ENCODE measurements at regions not wholly inside any gene's neighbourhood (a gene's known extent, or its start where the extent isn't known, plus 50 kb on each side); places are given as distances from the start of the nearest gene placed in this dataset.

DNA sequence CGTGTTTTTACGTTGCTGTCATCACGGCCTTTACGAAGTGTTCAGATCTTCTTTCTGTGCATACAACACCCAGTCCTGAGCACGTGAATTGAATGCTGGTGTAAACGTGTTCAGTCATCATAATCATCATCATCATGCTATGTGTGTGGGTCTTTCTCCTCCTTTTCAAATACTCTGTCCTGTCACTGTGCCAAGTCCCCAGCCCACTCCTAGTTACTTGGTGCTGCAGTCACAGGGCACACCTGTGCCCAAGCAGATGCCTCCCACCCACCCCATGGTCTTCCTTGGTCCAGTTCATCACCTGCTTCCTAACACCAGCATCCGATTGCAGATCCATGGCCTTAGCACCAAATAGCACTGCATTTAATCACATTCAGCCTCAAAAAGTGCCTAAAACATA, 78.6 kb upstream of the MGMT start:
- H4K20me1 ChIP-seq (ENCODE audit: insufficient read depth) = no peaks in the 10 kb centered on the region
- H3K9me3 ChIP-seq = no peaks in the 10 kb centered on the region
- TF ChIP-seq RFX5 (IDR thresholded peaks at IDR 0.05; ENCODE audit: low read length) (no peak), ELF1 (IDR thresholded peaks at IDR 0.05) (no peak), NRF1 (IDR thresholded peaks at IDR 0.05; ENCODE audit: low read depth, low read length) (no peak), GATA2 (CRISPR knock-in tag; IDR thresholded peaks at IDR 0.05) (no peak), RCOR1 (IDR thresholded peaks at IDR 0.05; ENCODE audit: low read length) (no peak), CHD2 (IDR thresholded peaks at IDR 0.05; ENCODE audit: low read length, partially characterized antibody) (no peak), JUND (IDR thresholded peaks at IDR 0.05) (no peak), EZH2phosphoT487 (IDR thresholded peaks at IDR 0.05; ENCODE audit: borderline replicate concordance, low read depth) (no peak), MXI1 (IDR thresholded peaks at IDR 0.05; ENCODE audit: low read depth, low read length) (no peak), FOXM1 (IDR thresholded peaks at IDR 0.05; ENCODE audit: low read depth) (no peak), TAF1 (IDR thresholded peaks at IDR 0.05; ENCODE audit: borderline replicate concordance, low read depth, low read length) (no peak), GABPA (IDR thresholded peaks at IDR 0.05; ENCODE audit: low read depth) (no peak), MEF2A (IDR thresholded peaks at IDR 0.05; ENCODE audit: borderline replicate concordance, low read depth) (no peak), FOSL2 (IDR thresholded peaks at IDR 0.05; ENCODE audit: borderline replicate concordance, low read depth) (no peak), POLR2AphosphoS5 (IDR thresholded peaks at IDR 0.05; ENCODE audit: low read depth, low read length) (no peak), SIN3A (IDR thresholded peaks at IDR 0.05; ENCODE audit: borderline replicate concordance, low read depth, low read length) (no peak)
- TF ChIP-seq, protein P1, sequence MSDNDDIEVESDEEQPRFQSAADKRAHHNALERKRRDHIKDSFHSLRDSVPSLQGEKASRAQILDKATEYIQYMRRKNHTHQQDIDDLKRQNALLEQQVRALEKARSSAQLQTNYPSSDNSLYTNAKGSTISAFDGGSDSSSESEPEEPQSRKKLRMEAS (IDR thresholded peaks at IDR 0.05; ENCODE audit: low read depth) = no peak
- TF ChIP-seq, protein P2, sequence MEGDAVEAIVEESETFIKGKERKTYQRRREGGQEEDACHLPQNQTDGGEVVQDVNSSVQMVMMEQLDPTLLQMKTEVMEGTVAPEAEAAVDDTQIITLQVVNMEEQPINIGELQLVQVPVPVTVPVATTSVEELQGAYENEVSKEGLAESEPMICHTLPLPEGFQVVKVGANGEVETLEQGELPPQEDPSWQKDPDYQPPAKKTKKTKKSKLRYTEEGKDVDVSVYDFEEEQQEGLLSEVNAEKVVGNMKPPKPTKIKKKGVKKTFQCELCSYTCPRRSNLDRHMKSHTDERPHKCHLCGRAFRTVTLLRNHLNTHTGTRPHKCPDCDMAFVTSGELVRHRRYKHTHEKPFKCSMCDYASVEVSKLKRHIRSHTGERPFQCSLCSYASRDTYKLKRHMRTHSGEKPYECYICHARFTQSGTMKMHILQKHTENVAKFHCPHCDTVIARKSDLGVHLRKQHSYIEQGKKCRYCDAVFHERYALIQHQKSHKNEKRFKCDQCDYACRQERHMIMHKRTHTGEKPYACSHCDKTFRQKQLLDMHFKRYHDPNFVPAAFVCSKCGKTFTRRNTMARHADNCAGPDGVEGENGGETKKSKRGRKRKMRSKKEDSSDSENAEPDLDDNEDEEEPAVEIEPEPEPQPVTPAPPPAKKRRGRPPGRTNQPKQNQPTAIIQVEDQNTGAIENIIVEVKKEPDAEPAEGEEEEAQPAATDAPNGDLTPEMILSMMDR (IDR thresholded peaks at IDR 0.05) = no peak
- no peaks in the 10 kb centered on the region for H3K36me3 ChIP-seq (replicated peaks in 1 of 2; ENCODE audit: control insufficient read depth in 1 of 2, insufficient read depth in 2 of 2, low read length in 1 of 2)
- no peak for DNase-seq
- whole genome bisulfite sequencing (ENCODE audit: low lambda C conversion rate) = 51% methylated on average over 7 of the region's 7 CpGs
- no peaks in the 10 kb centered on the region for H3K27me3 ChIP-seq (ENCODE audit: insufficient read depth)
- H3F3A ChIP-seq (replicated peaks; ENCODE audit: insufficient read depth) = no peaks in the 10 kb centered on the region
- no peak overlapping the region for H3K4me2 ChIP-seq
- no peak overlapping the region for H3K9ac ChIP-seq
- H3K79me2 ChIP-seq (ENCODE audit: insufficient read depth) = no peaks in the 10 kb centered on the region
- H3K27ac ChIP-seq (ENCODE audit: low read depth in 2 of 2, low read length in 1 of 2) = no peak overlapping the region
- no peak overlapping the region for H2AFZ ChIP-seq (ENCODE audit: low read depth)
- ChIA-PET POLR2A (no interaction called here), CTCF (no interaction called here)
- no peaks in the 10 kb centered on the region for H3K9me2 ChIP-seq
- H3K4me1 ChIP-seq (ENCODE audit: control insufficient read depth in 1 of 2, insufficient read depth in 2 of 2, low read depth in 1 of 2, low read length in 1 of 2) = no peaks in the 10 kb centered on the region
- no peak overlapping the region for H3K4me3 ChIP-seq (ENCODE audit: low read depth in 2 of 2, low read length in 1 of 2)

DNA sequence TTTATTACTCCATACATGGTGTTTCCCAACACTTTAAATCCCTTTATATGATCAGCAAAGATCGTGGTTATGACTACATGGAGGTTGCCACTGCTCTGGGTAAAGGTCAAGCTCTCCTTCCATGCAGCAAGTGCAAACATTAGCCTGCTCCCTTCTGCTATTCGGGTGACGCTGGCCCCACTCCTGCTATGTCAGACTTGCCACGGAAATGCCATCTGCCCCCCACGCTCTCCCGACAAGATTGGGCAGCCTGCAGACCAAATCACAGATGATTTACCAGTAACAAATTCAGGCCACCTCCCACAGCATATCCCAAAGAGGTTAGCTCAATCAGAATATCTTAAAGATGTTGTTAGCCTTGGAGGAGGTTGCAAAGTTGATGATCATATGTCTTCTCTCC, 77.8 kb upstream of the MGMT start:
- no peak overlapping the region for H3K9ac ChIP-seq
- no peak for DNase-seq
- H3K4me1 ChIP-seq (ENCODE audit: control insufficient read depth in 1 of 2, insufficient read depth in 2 of 2, low read depth in 1 of 2, low read length in 1 of 2) = no peaks in the 10 kb centered on the region
- H3K9me2 ChIP-seq = no peaks in the 10 kb centered on the region
- POLR2A ChIA-PET = no interaction called here
- no peak overlapping the region for H3K4me3 ChIP-seq (ENCODE audit: low read depth in 2 of 2, low read length in 1 of 2)
- no peak overlapping the region for H3K27ac ChIP-seq (ENCODE audit: low read depth in 2 of 2, low read length in 1 of 2)
- no peaks in the 10 kb centered on the region for H3K36me3 ChIP-seq (replicated peaks in 1 of 2; ENCODE audit: control insufficient read depth in 1 of 2, insufficient read depth in 2 of 2, low read length in 1 of 2)
- 28% methylated on average over 3 of the region's 6 CpGs for WGBS (ENCODE audit: low lambda C conversion rate)
- no peaks in the 10 kb centered on the region for H3K79me2 ChIP-seq (ENCODE audit: insufficient read depth)
- no peaks in the 10 kb centered on the region for H3K27me3 ChIP-seq (ENCODE audit: insufficient read depth)
- no peak overlapping the region for H3K4me2 ChIP-seq
- H3F3A ChIP-seq (replicated peaks; ENCODE audit: insufficient read depth) = no peaks in the 10 kb centered on the region
- H2AFZ ChIP-seq (ENCODE audit: low read depth) = no peak overlapping the region
- H4K20me1 ChIP-seq (ENCODE audit: insufficient read depth) = no peaks in the 10 kb centered on the region
- TF ChIP-seq YY1 (IDR thresholded peaks at IDR 0.05; ENCODE audit: low read depth) = no peak
- TF ChIP-seq, protein P3, sequence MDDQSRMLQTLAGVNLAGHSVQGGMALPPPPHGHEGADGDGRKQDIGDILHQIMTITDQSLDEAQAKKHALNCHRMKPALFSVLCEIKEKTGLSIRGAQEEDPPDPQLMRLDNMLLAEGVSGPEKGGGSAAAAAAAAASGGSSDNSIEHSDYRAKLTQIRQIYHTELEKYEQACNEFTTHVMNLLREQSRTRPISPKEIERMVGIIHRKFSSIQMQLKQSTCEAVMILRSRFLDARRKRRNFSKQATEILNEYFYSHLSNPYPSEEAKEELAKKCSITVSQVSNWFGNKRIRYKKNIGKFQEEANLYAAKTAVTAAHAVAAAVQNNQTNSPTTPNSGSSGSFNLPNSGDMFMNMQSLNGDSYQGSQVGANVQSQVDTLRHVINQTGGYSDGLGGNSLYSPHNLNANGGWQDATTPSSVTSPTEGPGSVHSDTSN (IDR thresholded peaks at IDR 0.05) = no peak
- TF ChIP-seq GABPA (IDR thresholded peaks at IDR 0.05; ENCODE audit: low read depth) = no peak
- TF ChIP-seq, protein P4, sequence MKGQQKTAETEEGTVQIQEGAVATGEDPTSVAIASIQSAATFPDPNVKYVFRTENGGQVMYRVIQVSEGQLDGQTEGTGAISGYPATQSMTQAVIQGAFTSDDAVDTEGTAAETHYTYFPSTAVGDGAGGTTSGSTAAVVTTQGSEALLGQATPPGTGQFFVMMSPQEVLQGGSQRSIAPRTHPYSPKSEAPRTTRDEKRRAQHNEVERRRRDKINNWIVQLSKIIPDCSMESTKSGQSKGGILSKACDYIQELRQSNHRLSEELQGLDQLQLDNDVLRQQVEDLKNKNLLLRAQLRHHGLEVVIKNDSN (IDR thresholded peaks at IDR 0.05; ENCODE audit: borderline replicate concordance, low read depth) = no peak
- TF ChIP-seq MXI1 (IDR thresholded peaks at IDR 0.05; ENCODE audit: low read depth, low read length) = no peak
- no peak for TF ChIP-seq TAF1 (IDR thresholded peaks at IDR 0.05; ENCODE audit: borderline replicate concordance, low read depth, low read length)
- TF ChIP-seq SIN3A (IDR thresholded peaks at IDR 0.05; ENCODE audit: borderline replicate concordance, low read depth, low read length) = no peak
- TF ChIP-seq RFX5 (IDR thresholded peaks at IDR 0.05; ENCODE audit: low read length) = no peak
- TF ChIP-seq TEAD4 (IDR thresholded peaks at IDR 0.05; ENCODE audit: borderline replicate concordance, insufficient read depth) = no peak
- TF ChIP-seq EZH2phosphoT487 (IDR thresholded peaks at IDR 0.05; ENCODE audit: borderline replicate concordance, low read depth) = no peak
- no peak for TF ChIP-seq CHD2 (IDR thresholded peaks at IDR 0.05; ENCODE audit: low read length, partially characterized antibody)
- CTCF ChIA-PET = no interaction called here
- H3K9me3 ChIP-seq = no peaks in the 10 kb centered on the region
